Astrocyte (in vitro differentiated cells and primary cell): ENCODE measurements at regions not wholly inside any gene's neighbourhood (a gene's known extent, or its start where the extent isn't known, plus 50 kb on each side); places are given as distances from the start of the nearest gene placed in this dataset.

Experiments used
- DNase-seq: peaks from one replicate; pipeline ENCODE4 v3.0.0-alpha.2; 2010; ENCODE audit warnings: low read depth
- FAIRE-seq: peaks from 2 replicates; lab custom pipeline; 2011; peaks lifted over from hg19 to GRCh38; lab: Jason Lieb, UNC
- H2AFZ ChIP-seq: 2 replicates; pipeline ENCODE4 v1.6.0; 2012; ENCODE audit warnings: low read depth, low read length, inconsistent platforms
- H3K27ac ChIP-seq: 2 replicates; pipeline ENCODE4 v1.5.1; 2011; ENCODE audit warnings: low read depth, low read length, inconsistent platforms
- H3K27me3 ChIP-seq: 2 replicates; pipeline ENCODE4 v1.6.0; 2011; ENCODE audit warnings: low read length, inconsistent platforms; ENCODE audit not compliant: insufficient read depth
- H3K36me3 ChIP-seq: 2 replicates; pipeline ENCODE4 v1.5.1; 2011; ENCODE audit warnings: low read length, inconsistent platforms; ENCODE audit not compliant: insufficient read depth
- H3K4me1 ChIP-seq: 2 replicates; pipeline ENCODE4 v1.5.1; 2011; ENCODE audit warnings: low read length, inconsistent platforms; ENCODE audit not compliant: insufficient read depth
- H3K4me2 ChIP-seq: 2 replicates; pipeline ENCODE4 v1.6.0; 2012; ENCODE audit warnings: low read length, inconsistent platforms
- H3K4me3 ChIP-seq: 2 replicates; pipeline ENCODE4 v1.5.1; 2011; ENCODE audit warnings: low read depth, mild to moderate bottlenecking, low read length, inconsistent platforms; ENCODE audit not compliant: insufficient read depth
- H3K79me2 ChIP-seq: 2 replicates; pipeline ENCODE4 v1.6.0; 2012; ENCODE audit warnings: mild to moderate bottlenecking, low read length, inconsistent platforms; ENCODE audit not compliant: insufficient read depth
- H3K9ac ChIP-seq: 2 replicates; pipeline ENCODE4 v1.6.0; 2012; ENCODE audit warnings: mild to moderate bottlenecking, low read length, inconsistent platforms
- H3K9me3 ChIP-seq: 2 replicates; pipeline ENCODE4 v1.5.1; 2012; ENCODE audit warnings: low read depth, mild to moderate bottlenecking, low read length, inconsistent platforms; ENCODE audit not compliant: insufficient read depth
- H4K20me1 ChIP-seq: 2 replicates; pipeline ENCODE4 v1.6.0; 2012; ENCODE audit warnings: low read length, inconsistent platforms; ENCODE audit not compliant: insufficient read depth
- H3K27ac Mint-ChIP-seq: one replicate; pipeline ENCODE4 v1.8.0; 2021; ENCODE audit warnings: mild to moderate bottlenecking, mixed read lengths; ENCODE audit not compliant: unreplicated experiment
- H3K27me3 Mint-ChIP-seq: one replicate; pipeline ENCODE4 v1.8.0; 2021; ENCODE audit warnings: low read depth, mixed read lengths; ENCODE audit not compliant: unreplicated experiment
- H3K36me3 Mint-ChIP-seq: one replicate; pipeline ENCODE4 v1.8.0; 2021; ENCODE audit warnings: low read depth, mixed read lengths; ENCODE audit not compliant: unreplicated experiment
- H3K4me1 Mint-ChIP-seq: one replicate; pipeline ENCODE4 v1.8.0; 2021; ENCODE audit warnings: low read depth, mixed read lengths; ENCODE audit not compliant: unreplicated experiment
- H3K4me3 Mint-ChIP-seq: one replicate; pipeline ENCODE4 v1.8.0; 2021; ENCODE audit warnings: mild to moderate bottlenecking, moderate library complexity, mixed read lengths; ENCODE audit not compliant: unreplicated experiment
- H3K9me3 Mint-ChIP-seq: one replicate; pipeline ENCODE4 v1.8.0; 2021; ENCODE audit warnings: mild to moderate bottlenecking, mixed read lengths; ENCODE audit not compliant: unreplicated experiment
- CTCF ChIP-seq: IDR thresholded peaks from 2 replicates; pipeline ENCODE4 v1.5.1; 2011; ENCODE audit warnings: low read depth, mild to moderate bottlenecking, inconsistent platforms, low read length, moderate library complexity; ENCODE audit not compliant: insufficient read depth
- EZH2 ChIP-seq: IDR thresholded peaks from 2 replicates; pipeline ENCODE4 v1.6.1; 2012; ENCODE audit warnings: mild to moderate bottlenecking, low read length, inconsistent platforms; ENCODE audit not compliant: insufficient read depth

GRCh38 chr2:129772190-129772579, 207.3 kb upstream of the RAB6C start:
- FAIRE-seq (no peak), DNase-seq (no peak)
- no peaks in the 10 kb centered on the region for H4K20me1 ChIP-seq
- H3K36me3 ChIP-seq: no peaks in the 10 kb centered on the region
- H3K4me1 ChIP-seq: no peaks in the 10 kb centered on the region
- Mint-ChIP-seq H3K4me1 (no peaks in the 10 kb centered on the region), H3K4me3 (no peak overlapping the region), H3K9me3 (no peaks in the 10 kb centered on the region), H3K27ac (no peak overlapping the region), H3K36me3 (no peaks in the 10 kb centered on the region), H3K27me3 (peaks cover 16% of the 10 kb centered on the region)
- H3K79me2 ChIP-seq: no peaks in the 10 kb centered on the region
- H3K9me3 ChIP-seq: no peaks in the 10 kb centered on the region
- no peak overlapping the region for H3K4me2 ChIP-seq
- no peak overlapping the region for H3K9ac ChIP-seq
- no peaks in the 10 kb centered on the region for H3K27me3 ChIP-seq
- H2AFZ ChIP-seq: no peak overlapping the region
- no peak overlapping the region for H3K4me3 ChIP-seq
- TF ChIP-seq EZH2: no peak
- TF ChIP-seq CTCF: no peak
- no peak overlapping the region for H3K27ac ChIP-seq

GRCh38 chr2:129775952-129776653, 203.4 kb upstream of the RAB6C start:
- H3K4me3 Mint-ChIP-seq: no peak overlapping the region

More at GRCh38 chr2:129775952-129776653, 203.4 kb upstream of the RAB6C start:
- H3K9me3 ChIP-seq: no peaks in the 10 kb centered on the region
- H2AFZ ChIP-seq: no peak overlapping the region
- no peaks in the 10 kb centered on the region for H3K4me1 ChIP-seq
- H3K27ac Mint-ChIP-seq: no peak overlapping the region
- H3K27me3 ChIP-seq: no peaks in the 10 kb centered on the region
- no peak overlapping the region for H3K4me2 ChIP-seq
- FAIRE-seq (no peak), DNase-seq (no peak)
- TF ChIP-seq EZH2 (no peak), CTCF (no peak)
- H3K4me3 ChIP-seq: no peak overlapping the region
- H3K9ac ChIP-seq: no peak overlapping the region
- no peaks in the 10 kb centered on the region for H3K9me3 Mint-ChIP-seq
- no peak overlapping the region for H3K27ac ChIP-seq
- no peaks in the 10 kb centered on the region for H3K79me2 ChIP-seq
- H3K27me3 Mint-ChIP-seq: peaks cover 16% of the 10 kb centered on the region
- no peaks in the 10 kb centered on the region for H3K36me3 ChIP-seq
- H3K36me3 Mint-ChIP-seq: no peaks in the 10 kb centered on the region
- no peaks in the 10 kb centered on the region for H3K4me1 Mint-ChIP-seq
- no peaks in the 10 kb centered on the region for H4K20me1 ChIP-seq
